Hematopoietic multipotent progenitor cell treated with erythropoietin and hydrocortisone succinate and interleukin-3 and kit ligand, for 8 days (in vitro differentiated cells): ENCODE measurements at regions not wholly inside any gene's neighbourhood (a gene's known extent, or its start where the extent isn't known, plus 50 kb on each side); places are given as distances from the start of the nearest gene placed in this dataset.
"Not testable (repeated sequence)": the region's sequence is repeated elsewhere in the genome, so short reads cannot be mapped to it uniquely, and the experiment has no call there.

Source experiments
- DNase-seq: peaks from one replicate; pipeline ENCODE4 v3.0.0-alpha.2; 2015

GRCh38 chr10:63795094-63795860 is 274.1 kb downstream of the REEP3 start:
- no peak for DNase-seq

DNA sequence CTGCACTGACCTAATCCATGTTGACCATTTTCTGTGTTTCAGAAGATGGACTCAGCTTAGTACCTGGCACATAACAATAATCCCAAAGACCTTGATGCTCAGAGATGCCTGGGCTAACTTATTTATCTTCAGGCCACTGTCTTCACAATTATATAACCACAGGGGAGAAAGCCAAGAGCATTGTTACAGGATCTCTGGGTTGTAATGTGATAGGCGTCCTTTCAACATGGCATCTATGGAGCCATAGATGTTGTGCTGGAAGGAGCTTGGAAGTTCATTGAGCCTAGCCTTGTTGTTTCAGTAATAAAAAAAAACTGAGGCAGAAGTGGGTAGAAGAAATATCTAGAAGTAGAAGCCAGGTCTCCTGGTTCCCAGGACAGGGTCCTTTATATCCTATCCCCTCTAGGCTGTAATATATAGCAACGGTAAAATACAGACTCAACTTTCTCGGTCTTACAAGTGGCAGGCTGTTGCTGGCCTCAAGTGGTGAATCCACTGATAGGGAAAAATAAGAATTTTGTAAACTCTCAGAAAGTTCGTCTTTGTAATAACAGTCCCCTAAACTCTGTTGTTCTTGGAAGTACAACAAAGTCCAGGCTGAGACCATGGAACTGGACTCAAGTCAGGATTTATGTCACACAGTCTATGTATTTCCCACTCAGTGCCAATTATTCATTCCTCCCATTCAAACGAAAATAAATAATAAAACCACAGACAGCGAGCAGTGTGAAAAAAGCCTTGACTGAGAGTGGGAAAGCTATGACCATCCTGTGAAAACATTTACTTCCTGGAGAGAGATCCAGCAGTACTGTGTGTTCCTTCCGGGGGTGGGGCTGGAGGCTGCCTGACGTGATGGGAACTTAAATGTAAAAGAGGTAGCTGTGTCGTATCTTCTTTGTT is 277.6 kb downstream of the REEP3 start:
- DNase-seq, result no peak

GRCh38 chr10:63799521-63800300 is 278.5 kb downstream of the REEP3 start:
- no peak for DNase-seq

DNA sequence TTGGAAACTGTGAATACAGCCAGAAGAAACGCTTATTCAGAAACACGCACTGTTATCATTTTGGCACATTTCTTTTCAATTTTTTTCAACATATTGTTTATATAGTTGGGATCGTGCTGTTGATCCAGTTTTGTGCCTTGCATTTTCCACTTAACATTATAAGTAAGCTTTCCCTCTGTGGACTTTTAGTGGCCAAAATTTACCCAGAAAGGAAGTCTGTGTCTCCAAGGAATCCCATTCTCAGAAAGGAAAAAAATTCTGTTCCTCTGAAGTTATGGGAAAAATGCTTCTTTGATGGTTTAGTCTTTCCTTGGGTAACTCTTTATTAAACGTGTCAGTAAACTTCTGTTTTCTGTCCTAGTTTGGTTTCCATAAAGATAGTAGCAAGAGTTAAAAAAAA is 280.0 kb downstream of the REEP3 start:
- DNase-seq, result no peak

GRCh38 chr10:63806330-63806729 is 285.1 kb downstream of the REEP3 start:
- no peak for DNase-seq

DNA sequence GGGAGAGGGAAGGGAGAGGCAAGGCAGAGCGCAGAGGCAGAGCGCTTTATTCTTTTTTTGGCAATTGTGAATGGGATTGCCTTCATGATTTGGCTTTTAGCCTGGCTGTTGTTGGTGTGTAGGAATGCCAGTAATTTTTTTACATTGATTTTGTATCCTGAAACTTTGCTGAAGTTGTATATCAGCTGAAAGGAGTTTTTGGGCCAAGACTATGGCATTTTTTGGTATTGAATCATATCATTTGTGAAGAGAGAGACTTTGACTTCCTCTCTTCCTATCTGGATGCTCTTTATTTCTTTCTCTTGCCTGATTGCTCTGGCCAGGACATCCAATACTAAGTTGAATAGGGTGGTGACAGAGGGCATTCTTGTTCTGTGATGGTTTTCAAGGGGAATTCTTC is 291.3 kb downstream of the REEP3 start:
- DNase-seq, result no peak

- DNase-seq, result peak; percentile 39
Observed at GRCh38 chr10:63819753-63820329, 298.6 kb downstream of the REEP3 start.

- no peak for DNase-seq
Observed at GRCh38 chr10:63822496-63822895, 301.3 kb downstream of the REEP3 start.

DNA sequence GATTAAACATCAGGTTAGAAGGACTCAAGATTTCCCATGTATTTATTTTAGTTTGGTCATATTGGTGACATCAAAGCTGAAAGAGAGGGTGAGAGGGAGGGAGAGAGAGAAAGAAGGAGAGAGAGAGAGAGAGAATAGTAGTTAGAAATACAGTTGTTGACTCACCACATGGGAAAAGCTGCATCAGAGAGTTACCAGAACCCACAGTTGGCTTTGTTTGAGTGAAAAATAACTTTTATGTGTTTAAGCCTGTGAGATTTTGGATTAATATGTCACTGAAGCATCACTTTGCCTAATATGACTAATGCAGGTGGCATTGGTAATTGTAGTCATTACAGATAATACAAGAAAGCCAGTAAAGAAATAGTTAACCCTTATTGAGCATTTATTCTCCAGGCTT is 303.9 kb downstream of the REEP3 start:
- no peak for DNase-seq

DNA sequence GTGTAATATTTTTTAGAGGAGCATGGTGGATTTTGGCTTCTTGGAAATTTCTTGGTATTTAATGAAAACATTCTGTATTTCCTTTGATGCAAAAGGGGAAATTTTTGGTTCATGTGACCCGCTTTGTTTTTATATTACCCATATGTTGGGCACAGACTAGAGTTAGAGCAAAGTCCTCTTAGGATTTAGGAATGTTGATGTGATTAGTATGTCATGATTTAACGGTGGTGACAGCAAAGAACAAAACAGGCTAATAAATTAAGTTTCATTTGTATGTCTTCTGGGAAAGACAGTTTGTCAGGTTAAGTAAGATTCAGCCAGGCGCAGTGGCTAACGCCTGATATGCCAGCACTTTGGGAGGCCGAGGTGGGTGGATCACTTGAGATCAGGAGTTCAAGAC is 304.6 kb downstream of the REEP3 start:
- DNase-seq, result no peak

DNA sequence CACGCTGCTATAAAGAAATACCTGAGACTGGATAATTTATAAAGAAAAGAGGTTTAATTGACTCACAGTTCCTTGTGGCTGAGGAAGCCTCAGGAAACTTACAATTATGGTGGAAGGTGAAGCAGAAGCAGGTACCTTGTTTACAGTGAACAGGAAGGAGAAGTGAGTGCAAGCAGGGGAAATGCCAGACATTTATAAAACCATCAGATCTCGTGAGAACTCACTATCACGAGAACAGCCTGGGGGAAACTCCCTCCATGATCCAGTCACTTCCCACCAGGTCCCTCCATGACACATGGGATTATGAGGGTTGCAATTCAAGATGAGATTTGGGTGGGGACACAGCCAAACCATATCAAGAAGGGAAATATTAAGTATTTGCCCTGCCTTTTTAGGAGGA is 305.8 kb downstream of the REEP3 start:
- not testable (repeated sequence) for DNase-seq

DNA sequence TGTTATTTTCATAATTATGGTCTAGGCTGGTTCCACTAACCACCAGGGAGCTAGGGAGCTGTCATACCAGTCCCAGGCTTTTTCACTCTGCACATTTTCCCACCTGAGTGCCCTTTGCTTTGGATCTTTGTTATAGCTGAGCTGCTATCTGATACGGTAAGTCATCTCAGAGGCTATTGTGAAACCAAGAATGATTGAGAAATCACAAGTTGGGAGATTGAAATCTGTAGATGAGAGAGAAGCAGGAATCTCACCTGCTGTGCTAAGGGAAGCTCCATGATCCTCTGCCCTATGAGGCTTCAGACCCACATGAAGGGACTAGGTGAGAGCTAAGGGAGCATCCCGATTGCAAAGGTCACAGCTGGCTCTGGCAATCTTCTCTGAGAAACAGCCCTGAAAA is 307.8 kb downstream of the REEP3 start:
- DNase-seq, result no peak

GRCh38 chr10:63829573-63830149 is 308.5 kb downstream of the REEP3 start:
- no peak for DNase-seq

DNA sequence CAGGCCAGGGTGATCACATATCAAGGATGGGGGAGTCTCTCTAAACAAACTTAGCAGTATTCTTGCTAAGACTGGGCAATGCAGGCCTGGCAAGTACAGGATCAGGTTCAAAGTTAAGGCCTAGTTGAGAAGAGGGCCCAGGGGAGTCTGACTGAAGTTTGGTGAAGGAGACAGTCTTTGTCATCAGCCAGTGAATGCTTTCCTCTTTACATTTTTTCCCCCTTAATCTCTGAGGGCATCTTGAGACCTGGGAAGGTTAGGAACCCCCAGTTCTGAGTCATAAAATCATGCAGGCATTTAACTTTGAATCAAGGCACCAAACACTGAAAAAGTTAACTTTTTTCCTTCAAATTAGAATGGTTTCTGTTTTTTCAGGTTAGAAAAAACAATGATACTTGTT is 311.5 kb downstream of the REEP3 start:
- DNase-seq, result no peak

GRCh38 chr10:63833411-63834060 is 312.3 kb downstream of the REEP3 start:
- no peak for DNase-seq

- peak; percentile 78 for DNase-seq
Observed at GRCh38 chr10:63836666-63837442, 315.7 kb downstream of the REEP3 start.

GRCh38 chr10:63841761-63842160 is 320.6 kb downstream of the REEP3 start:
- DNase-seq, result no peak

- DNase-seq, result no peak
Observed at GRCh38 chr10:63843107-63843506, 321.9 kb downstream of the REEP3 start.

DNA sequence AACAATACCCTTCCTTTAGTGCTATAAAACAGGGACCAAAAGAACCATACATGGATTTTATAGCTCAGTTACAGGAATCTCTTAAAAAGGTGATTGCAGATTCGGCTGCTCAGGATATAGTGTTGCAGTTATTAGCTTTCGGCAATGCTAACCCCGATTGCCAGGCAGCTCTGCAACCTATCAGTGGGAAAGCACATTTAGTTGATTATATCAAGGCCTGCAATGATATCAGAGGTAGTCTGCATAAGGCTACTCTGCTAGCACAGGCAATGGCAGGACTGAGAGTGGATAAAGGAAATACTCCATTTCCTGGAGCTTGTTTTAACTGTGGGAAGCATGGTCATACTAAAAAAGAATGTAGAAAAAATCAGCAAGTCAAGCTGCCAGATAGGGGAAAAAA is 327.7 kb downstream of the REEP3 start:
- not testable (repeated sequence) for DNase-seq

GRCh38 chr10:63862860-63863259 is 341.7 kb downstream of the REEP3 start:
- DNase-seq, result no peak

DNA sequence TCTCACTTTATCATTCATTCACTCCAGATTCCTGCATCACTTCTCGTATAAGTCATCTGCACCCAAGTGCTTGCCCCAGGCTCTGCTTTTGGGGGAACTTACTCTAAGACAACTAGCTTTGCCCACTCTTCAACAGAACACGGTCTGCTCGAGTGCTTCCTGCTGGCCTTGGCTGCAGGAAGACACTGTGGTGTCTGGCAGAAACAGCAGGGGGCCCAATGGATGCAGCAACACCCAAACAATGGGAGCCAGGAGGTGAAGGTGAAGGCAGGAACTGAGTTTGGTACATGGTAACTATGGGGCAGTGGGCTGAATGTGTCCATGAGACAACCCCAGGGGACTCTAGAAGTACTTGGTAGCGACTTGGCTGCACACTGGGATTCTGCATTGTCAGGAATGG is 344.0 kb downstream of the REEP3 start:
- DNase-seq, result no peak
